DMS 273 (cell line): ENCODE measurements at regions not wholly inside any gene's neighbourhood (a gene's known extent, or its start where the extent isn't known, plus 50 kb on each side); places are given as distances from the start of the nearest gene placed in this dataset.

Experiments used
- DNase-seq: peaks from one replicate; lab custom pipeline; 2025; ENCODE audit not compliant: unreplicated experiment; lab: John Stamatoyannopoulos, UW

- no peak for DNase-seq
These were observed 614.1 kb upstream of the FZD8 start for GRCh38 chr10:36256166-36256565.

- DNase-seq, result peak; percentile 10
These were observed 612.1 kb upstream of the FZD8 start for GRCh38 chr10:36254199-36254598.

GRCh38 chr10:36253731-36254130 is 611.6 kb upstream of the FZD8 start:
- no peak for DNase-seq

- no peak for DNase-seq
These were observed 609.0 kb upstream of the FZD8 start for GRCh38 chr10:36251068-36251467.

- DNase-seq, result no peak
These were observed 606.3 kb upstream of the FZD8 start for GRCh38 chr10:36248304-36248981.

GRCh38 chr10:36247478-36247877 is 605.4 kb upstream of the FZD8 start:
- DNase-seq, result no peak

GRCh38 chr10:36236931-36237330 is 594.8 kb upstream of the FZD8 start:
- no peak for DNase-seq

- DNase-seq, result no peak
These were observed 594.2 kb upstream of the FZD8 start for GRCh38 chr10:36236341-36236740.

- no peak for DNase-seq
These were observed 590.8 kb upstream of the FZD8 start for GRCh38 chr10:36232935-36233334.

- no peak for DNase-seq
These were observed 582.4 kb upstream of the FZD8 start for GRCh38 chr10:36224431-36224985.

GRCh38 chr10:36221101-36221500 is 579.0 kb upstream of the FZD8 start:
- DNase-seq, result no peak

- no peak for DNase-seq
These were observed 578.1 kb upstream of the FZD8 start for GRCh38 chr10:36220151-36220550.

- no peak for DNase-seq
These were observed 569.8 kb upstream of the FZD8 start for GRCh38 chr10:36211856-36212255.

GRCh38 chr10:36209480-36209879 is 567.4 kb upstream of the FZD8 start:
- DNase-seq, result no peak

GRCh38 chr10:36202881-36203280 is 560.8 kb upstream of the FZD8 start:
- no peak for DNase-seq

GRCh38 chr10:36200577-36200976 is 558.5 kb upstream of the FZD8 start:
- no peak for DNase-seq

- no peak for DNase-seq
These were observed 556.2 kb upstream of the FZD8 start for GRCh38 chr10:36198322-36198721.

- no peak for DNase-seq
These were observed 553.3 kb upstream of the FZD8 start for GRCh38 chr10:36195364-36195763.

GRCh38 chr10:36194276-36194675 is 552.2 kb upstream of the FZD8 start:
- no peak for DNase-seq

GRCh38 chr10:36191009-36191408 is 548.9 kb upstream of the FZD8 start:
- DNase-seq, result peak; percentile 1

GRCh38 chr10:36188461-36188860 is 546.4 kb upstream of the FZD8 start:
- peak; percentile 5 for DNase-seq

- peak; percentile 26 for DNase-seq
These were observed 546.0 kb upstream of the FZD8 start for GRCh38 chr10:36188080-36188453.
